Vagina (tissue), 2 donors: ENCODE measurements at regions not wholly inside any gene's neighbourhood (a gene's known extent, or its start where the extent isn't known, plus 50 kb on each side); places are given as distances from the start of the nearest gene placed in this dataset.

Source experiments
- POLR2A ChIP-seq, 2 donors: fragments of 450-650 bp; IDR thresholded peaks; one replicate each; pipeline ENCODE4 v1.6.1; 2017; ENCODE audit warnings: antibody characterized with exemption in 2 of 2, mild to moderate bottlenecking in 2 of 2, moderate library complexity in 2 of 2
- TF ChIP-seq, protein P1 (sequence below), 3 experiments: fragments of 450-650 bp in 2 of 3; fragments of 200-600 bp in 1 of 3; sonication (generic) in 1 of 3; IDR thresholded peaks; one replicate each; pipeline ENCODE4 v1.5.1; 2017 to 2019; ENCODE audit warnings: antibody characterized with exemption in 3 of 3, mild to moderate bottlenecking in 2 of 3, moderate library complexity in 2 of 3

DNA sequence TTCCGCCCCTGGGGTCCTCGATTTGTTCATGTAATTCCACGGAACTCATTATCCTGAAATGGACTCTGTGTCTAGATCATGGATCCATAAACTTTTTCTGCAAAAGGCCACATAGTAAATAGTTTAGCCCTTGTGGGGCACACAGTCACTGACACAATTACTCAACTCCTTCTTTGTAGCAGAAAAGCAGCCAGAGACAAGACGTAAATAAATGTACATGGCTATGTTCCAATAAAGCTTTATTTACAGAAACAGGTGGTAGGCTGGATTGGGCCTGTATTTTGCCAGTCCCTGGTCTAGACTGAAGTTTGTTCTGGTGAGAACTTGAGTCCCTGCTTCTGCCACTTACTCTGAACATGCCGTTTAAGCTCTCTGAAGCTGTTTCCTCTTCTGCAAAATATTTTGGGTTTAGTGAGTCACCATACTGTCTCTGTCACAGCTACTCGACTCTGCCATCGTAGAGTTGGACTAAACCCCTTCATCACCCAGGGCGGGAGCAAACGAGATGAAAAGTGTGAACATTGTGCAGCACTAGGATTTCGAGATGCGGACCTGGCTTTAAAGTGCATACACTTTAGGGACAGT, 61.9 kb upstream of the FOXF1 start:
- TF ChIP-seq, protein P1, sequence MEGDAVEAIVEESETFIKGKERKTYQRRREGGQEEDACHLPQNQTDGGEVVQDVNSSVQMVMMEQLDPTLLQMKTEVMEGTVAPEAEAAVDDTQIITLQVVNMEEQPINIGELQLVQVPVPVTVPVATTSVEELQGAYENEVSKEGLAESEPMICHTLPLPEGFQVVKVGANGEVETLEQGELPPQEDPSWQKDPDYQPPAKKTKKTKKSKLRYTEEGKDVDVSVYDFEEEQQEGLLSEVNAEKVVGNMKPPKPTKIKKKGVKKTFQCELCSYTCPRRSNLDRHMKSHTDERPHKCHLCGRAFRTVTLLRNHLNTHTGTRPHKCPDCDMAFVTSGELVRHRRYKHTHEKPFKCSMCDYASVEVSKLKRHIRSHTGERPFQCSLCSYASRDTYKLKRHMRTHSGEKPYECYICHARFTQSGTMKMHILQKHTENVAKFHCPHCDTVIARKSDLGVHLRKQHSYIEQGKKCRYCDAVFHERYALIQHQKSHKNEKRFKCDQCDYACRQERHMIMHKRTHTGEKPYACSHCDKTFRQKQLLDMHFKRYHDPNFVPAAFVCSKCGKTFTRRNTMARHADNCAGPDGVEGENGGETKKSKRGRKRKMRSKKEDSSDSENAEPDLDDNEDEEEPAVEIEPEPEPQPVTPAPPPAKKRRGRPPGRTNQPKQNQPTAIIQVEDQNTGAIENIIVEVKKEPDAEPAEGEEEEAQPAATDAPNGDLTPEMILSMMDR (IDR thresholded peaks at IDR 0.05): no peak
- TF ChIP-seq POLR2A (IDR thresholded peaks at IDR 0.05): no peak
